ENCODE measurements at regions not wholly inside any gene's neighbourhood (a gene's known extent, or its start where the extent isn't known, plus 50 kb on each side); places are given as distances from the start of the nearest gene placed in this dataset.

DNA sequence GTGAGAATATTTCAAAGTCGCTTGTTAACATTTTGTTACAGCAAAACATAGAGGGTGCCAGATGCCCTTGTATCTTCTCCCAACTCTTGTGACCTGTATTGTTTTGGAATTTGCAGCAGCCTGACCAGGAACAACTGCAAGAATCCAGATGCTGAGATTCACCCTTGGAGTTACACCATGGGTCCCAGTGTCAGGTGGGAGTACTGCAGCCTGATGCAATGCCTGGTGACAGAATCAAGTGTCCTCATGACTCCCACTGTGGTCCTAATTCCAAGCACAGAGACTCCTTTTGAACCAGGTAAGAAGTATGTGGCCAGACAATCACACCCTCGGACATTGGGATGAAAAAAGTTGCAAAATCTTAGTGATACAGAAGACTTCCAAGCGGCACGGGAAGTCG is 79.6 kb upstream of the MAP3K4 start:
- no peak for DNase-seq
- no peaks in the 10 kb centered on the region for H3K4me1 ChIP-seq
- H3K4me3 ChIP-seq (ENCODE audit: low read depth, low read length): no peak overlapping the region
- no peaks in the 10 kb centered on the region for H3K9me3 ChIP-seq
- H3K36me3 ChIP-seq: no peaks in the 10 kb centered on the region
- no peaks in the 10 kb centered on the region for H3K27me3 ChIP-seq
- TF ChIP-seq, protein P1, sequence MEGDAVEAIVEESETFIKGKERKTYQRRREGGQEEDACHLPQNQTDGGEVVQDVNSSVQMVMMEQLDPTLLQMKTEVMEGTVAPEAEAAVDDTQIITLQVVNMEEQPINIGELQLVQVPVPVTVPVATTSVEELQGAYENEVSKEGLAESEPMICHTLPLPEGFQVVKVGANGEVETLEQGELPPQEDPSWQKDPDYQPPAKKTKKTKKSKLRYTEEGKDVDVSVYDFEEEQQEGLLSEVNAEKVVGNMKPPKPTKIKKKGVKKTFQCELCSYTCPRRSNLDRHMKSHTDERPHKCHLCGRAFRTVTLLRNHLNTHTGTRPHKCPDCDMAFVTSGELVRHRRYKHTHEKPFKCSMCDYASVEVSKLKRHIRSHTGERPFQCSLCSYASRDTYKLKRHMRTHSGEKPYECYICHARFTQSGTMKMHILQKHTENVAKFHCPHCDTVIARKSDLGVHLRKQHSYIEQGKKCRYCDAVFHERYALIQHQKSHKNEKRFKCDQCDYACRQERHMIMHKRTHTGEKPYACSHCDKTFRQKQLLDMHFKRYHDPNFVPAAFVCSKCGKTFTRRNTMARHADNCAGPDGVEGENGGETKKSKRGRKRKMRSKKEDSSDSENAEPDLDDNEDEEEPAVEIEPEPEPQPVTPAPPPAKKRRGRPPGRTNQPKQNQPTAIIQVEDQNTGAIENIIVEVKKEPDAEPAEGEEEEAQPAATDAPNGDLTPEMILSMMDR (IDR thresholded peaks at IDR 0.05; ENCODE audit: low read depth, low read length): no peak

DNA sequence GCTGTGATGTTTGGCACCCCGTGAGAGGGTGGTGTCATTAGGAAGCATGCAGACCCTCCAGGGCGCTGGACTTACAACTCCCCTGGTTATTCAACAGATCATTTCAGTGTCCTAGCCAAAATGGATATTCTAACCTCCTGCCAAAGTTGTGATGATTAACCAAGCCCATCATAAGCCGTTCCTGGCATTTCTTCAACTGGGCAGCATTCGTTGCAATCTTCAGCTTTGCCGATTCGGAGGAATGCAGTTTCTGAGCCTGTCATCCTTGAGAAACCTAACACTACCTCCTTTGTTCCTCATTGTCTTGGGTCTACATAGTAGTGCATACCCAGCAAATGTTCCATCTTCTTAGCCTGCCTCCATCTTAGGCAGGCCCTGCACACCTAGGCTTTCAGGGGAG is 79.2 kb upstream of the MAP3K4 start:
- Histone ChIP-seq H3K36me3 (no peaks in the 10 kb centered on the region), H3K4me1 (no peaks in the 10 kb centered on the region), H3K9me3 (no peaks in the 10 kb centered on the region), H3K4me3 (ENCODE audit: low read depth, low read length) (no peak overlapping the region), H3K27me3 (no peaks in the 10 kb centered on the region)
- TF ChIP-seq, protein P1 (IDR thresholded peaks at IDR 0.05; ENCODE audit: low read depth, low read length): no peak
- no peak for DNase-seq

DNA sequence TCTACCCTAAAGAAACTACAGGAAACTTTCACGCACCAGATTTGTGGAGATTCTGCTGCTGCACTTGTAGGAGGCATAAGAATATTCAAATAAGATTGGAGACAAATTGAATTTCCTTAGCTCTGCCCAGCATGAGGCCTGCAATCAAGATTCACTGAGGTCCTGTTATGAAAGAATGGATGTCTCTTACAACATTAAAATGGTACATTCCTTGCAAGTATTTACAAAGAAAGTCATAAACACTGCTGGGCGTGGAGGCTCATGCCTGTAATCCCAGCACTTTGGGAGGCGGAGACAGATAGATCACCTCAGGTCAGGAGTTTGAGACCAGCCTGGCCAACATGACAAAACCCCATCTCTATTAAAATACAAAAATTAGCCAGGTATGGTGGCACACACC is 74.0 kb upstream of the MAP3K4 start:
- H3K9me3 ChIP-seq: no peaks in the 10 kb centered on the region
- H3K27me3 ChIP-seq: no peaks in the 10 kb centered on the region
- no peaks in the 10 kb centered on the region for H3K4me1 ChIP-seq
- no peak overlapping the region for H3K4me3 ChIP-seq (ENCODE audit: low read depth, low read length)
- no peak for DNase-seq
- H3K36me3 ChIP-seq: no peaks in the 10 kb centered on the region
- TF ChIP-seq, protein P1 (IDR thresholded peaks at IDR 0.05; ENCODE audit: low read depth, low read length): no peak

DNA sequence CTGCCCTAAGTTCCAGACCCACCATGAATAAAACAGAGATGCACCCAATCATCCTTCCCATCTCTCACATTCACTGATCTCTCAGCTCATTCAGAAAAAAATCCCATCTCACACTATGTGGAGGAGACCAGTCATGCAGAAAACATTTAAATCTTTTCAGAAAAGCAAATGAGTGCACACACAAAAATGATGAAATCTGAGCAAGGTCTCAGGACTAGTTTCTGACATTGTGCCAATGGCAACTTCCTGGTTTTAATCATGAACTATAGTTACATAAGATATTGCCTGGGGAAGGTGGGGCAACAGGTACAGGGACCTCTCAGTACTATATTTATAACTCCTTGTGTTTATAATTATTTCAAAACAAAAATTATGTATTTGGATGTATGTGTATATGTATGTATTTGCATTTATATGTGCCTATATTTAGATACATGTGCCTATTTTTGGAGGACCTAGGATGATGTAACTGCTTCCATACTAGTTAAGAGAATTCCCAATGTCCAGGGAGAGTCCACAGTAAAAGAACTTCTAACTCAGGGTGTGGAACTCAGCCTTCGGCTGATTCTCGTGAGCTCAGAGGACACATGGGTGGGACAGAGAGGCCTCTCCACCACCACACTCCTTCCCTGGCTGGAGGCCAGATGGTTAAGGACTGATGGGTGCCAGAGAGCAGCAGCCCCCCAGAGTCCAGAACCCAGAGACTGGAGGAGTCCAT is 71.7 kb upstream of the MAP3K4 start:
- no peak for DNase-seq
- Histone ChIP-seq H3K9me3 (no peaks in the 10 kb centered on the region), H3K27me3 (no peaks in the 10 kb centered on the region), H3K36me3 (no peaks in the 10 kb centered on the region), H3K4me3 (ENCODE audit: low read depth, low read length) (no peak overlapping the region), H3K4me1 (no peaks in the 10 kb centered on the region)
- TF ChIP-seq, protein P1 (IDR thresholded peaks at IDR 0.05; ENCODE audit: low read depth, low read length): no peak

DNA sequence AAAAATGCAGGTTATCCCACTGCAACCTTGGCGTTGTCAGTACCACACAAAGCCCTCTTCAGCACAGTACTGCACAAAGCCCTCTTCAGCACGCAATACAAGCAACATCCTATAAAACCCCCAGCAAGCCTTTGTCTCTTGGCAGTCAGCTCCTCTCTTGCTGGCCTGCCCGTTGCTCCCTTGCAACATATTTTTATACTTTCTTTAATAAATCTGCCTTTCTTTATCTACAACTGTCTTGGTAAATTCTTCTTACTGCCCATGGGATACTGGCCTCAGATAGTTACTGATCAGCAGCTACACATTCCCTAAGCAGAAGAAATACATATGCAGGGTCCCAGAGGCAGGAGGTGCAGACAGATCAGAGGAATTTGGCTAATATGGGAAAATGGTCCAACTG is 70.5 kb upstream of the MAP3K4 start:
- Histone ChIP-seq H3K4me1 (no peaks in the 10 kb centered on the region), H3K27me3 (no peaks in the 10 kb centered on the region)

More for the DNA sequence above, 70.5 kb upstream of the MAP3K4 start:
- Histone ChIP-seq H3K36me3 (no peaks in the 10 kb centered on the region), H3K4me3 (ENCODE audit: low read depth, low read length) (no peak overlapping the region), H3K9me3 (no peaks in the 10 kb centered on the region)
- no peak for DNase-seq
- TF ChIP-seq, protein P1 (IDR thresholded peaks at IDR 0.05; ENCODE audit: low read depth, low read length): no peak

Data from BE2C (cell line).